HG02852 (cell line): ENCODE measurements at regions not wholly inside any gene's neighbourhood (a gene's known extent, or its start where the extent isn't known, plus 50 kb on each side); places are given as distances from the start of the nearest gene placed in this dataset.
"Not testable (repeated sequence)": the region's sequence is repeated elsewhere in the genome, so short reads cannot be mapped to it uniquely, and the experiment has no call there.

ENCODE experiments used
- ATAC-seq: cut with Tn5 transposase; IDR thresholded peaks from one replicate; pipeline ENCODE4 v1.9.1; 2021; ENCODE audit warnings: mild to moderate bottlenecking, moderate library complexity; ENCODE audit not compliant: unreplicated experiment

DNA sequence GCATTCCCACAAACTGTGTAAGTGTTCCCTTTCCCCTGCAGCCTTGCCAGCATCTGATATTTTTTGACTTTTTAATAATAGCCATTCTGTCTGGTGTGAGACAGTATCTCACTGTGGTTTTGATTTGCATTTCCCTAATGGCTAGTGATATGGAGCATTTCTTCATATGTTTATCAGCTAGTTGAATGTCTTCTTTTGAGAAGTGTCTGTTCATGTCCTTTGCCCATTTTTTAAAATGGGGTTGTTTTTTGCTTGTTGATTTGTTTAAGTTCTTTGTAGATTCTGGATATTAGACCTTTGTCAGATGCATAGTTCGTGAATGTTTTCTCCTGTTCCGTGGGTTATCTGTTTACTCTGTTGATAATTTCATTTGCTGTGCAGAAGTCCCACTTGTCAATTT is 492.8 kb downstream of the JRKL start:
- not testable (repeated sequence) for ATAC-seq

GRCh38 chr11:96885405-96885804 is 495.6 kb downstream of the JRKL start:
- ATAC-seq = no peak

DNA sequence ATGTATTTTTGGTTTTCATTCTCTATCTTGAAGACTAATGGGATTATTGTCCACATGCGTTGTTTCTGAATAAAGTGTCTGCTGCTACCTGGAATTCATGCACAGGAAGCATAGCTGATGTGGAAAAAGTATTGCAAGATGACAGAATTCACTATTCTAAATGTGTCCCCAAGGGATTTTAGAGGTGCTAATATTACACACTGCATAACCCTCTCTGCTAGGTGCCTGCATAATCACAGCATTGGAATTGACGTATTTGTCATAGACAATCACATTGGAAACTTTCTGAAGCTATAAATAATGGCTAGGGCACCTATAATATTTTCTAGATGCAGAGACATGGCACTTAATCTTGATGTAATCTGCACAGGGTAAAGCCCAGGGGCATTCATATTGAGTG is 496.1 kb downstream of the JRKL start:
- ATAC-seq = no peak

GRCh38 chr11:96893988-96894387 is 504.2 kb downstream of the JRKL start:
- ATAC-seq = no peak

GRCh38 chr11:96894587-96894986 is 504.8 kb downstream of the JRKL start:
- no peak for ATAC-seq

DNA sequence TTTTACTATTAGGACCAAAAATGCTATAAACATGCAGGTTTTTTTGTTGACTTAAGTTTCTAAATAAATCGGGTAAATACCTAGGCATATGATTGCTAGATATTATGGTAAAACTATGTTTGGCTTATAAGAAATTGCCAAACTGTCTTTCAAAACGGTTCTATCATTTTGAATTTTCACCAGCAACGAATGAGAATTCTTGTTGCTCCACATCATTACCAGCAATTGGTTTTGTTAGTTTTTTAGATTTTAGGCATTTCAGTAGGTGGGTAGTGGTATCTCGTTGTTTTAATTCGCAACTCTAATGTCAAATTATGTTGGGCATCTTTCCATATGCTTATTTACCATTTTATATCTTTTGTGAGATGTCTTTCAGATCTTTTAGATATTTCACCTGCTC is 510.2 kb downstream of the JRKL start:
- ATAC-seq = no peak

- ATAC-seq = no peak
Measured at GRCh38 chr11:96905143-96905542, 515.3 kb downstream of the JRKL start.

DNA sequence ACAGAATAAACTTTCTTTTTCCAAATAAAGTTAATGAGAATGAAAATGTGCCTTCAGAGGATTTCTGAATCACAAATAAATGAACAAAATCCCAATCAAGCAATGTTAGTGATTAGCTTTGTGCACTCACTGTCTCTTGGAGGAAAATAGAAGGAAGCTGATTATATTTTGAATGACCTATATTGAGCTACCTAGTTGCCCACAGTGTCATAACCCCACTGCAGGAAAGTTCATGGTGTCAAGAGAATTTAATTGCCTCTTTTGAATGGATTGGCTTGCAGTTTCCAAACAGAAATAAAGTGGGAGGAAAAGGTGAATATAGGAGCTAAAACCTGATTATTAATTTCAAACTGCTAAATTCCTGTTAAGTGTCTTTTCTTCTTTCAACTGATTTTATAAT is 515.9 kb downstream of the JRKL start:
- no peak for ATAC-seq

GRCh38 chr11:96906476-96906875 is 516.7 kb downstream of the JRKL start:
- no peak for ATAC-seq

DNA sequence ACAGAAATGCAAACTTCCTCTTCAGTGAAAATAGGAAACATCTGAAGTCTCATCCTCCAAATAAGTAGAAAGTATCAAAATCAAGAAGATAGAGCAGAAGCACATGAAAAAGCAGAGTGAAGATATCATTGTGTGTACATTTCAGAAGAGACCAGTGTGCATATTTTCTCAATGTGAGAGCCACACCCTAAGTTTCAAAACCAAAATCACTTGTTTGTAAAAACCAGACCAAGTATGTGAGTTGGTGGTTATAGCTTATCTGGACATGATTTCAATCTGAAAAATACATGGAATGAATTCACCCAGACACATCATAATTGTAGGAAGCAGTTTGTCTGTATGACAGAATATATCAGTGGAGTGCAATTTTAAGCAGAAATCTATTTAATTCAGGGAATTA is 536.0 kb downstream of the JRKL start:
- ATAC-seq = no peak

DNA sequence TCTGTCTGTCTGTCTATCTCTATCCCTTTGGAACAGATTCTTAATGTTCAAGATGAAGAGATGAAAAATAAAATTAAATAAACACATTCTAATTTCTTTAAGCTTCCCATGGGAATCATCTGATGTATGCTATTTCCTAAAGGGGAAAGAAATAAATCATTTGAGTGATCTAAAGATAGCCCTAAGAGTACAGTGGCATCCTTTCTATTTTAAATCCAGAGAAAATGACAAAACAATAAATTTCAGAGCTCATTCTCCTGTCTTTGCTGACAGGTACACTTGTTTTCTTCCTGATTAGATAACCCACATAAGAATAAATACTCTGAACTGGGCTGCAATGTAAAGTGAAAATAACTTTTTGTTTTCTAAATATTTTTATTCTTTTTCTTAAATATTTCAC is 550.4 kb downstream of the JRKL start:
- no peak for ATAC-seq

GRCh38 chr11:96942855-96943254 is 553.0 kb downstream of the JRKL start:
- ATAC-seq = no peak

DNA sequence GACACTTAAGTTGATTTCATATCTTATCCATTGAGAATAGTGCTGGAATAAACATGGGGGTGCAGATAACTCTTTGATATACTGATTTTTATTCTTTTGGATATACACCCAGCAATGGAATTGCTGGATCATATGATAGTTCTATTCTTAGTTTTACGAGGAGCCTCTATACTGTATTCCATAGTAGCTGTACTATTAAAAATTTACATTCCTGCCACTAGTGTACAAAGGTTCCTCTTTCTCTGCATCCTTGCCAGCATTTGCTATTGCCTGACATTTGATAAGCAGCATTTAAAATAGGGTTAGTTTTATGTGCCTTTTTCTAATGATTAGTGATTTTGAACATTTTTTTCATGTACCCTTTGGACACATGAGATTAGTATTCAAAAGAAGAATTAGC is 554.2 kb downstream of the JRKL start:
- ATAC-seq = no peak

DNA sequence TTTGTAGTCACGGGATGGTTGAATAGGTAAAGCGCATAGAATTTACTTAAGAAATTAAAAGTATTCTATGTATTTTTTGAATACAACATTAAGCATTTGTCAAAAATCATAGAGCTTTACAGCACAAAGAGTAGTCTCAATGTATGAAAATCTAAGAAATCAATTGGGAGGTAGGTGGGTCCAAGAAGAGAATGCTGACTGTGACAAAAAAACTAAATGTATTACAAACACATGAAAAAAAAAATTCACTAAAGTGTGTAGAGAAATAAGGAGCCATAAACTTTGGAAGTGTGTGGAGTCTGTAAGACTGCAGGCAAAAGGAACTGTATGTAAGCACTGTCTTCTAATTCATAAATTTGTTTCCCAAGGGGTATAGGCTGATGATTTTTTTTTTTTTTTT is 558.3 kb downstream of the JRKL start:
- ATAC-seq = no peak

DNA sequence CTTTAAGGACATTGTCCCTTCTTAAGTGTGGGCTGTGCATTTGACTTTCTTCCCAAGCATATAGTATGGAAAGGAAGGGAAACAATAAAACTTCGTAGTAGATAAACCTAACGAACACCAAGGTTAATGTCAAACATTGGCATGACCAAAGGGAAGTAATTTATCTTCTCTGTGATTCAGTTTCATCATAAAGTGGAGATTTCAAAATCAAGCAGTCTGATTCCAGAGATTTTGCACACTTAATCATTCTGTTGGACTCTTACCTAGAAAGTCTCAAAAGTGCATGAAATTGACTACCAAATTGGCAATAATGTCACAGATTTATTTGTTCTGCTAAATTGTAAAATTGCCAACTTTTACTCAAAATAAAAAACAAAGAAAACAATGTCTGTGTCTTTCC is 559.7 kb downstream of the JRKL start:
- ATAC-seq = no peak

DNA sequence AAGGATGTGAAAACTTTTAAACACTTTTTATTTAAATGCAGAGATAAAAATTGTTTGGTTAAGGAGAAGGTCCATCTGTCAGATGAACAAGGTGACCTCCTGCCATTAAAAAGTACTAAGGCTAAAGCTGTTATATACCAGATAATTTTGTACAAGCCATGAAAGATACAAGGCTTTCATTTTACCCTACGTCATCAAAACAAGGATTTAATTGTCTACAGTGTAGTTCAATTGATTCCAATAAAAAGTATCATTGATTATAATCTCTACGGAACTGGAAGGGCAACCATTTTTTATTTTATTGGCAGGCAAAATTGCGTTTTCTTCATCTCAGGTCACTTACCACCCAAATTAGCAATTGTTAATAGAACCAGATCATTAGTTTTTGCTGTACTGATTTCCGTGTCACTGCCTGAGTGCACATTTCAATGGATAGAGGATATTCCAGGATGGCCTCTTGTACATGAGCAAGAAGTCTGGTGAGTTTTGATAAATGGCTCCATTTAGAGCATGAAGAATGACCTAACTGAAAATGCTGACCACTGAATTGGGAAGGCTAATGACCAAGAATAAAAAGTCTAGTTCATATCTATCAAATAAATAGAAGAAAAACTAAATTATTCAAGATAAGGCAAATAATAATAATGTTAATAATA is 564.9 kb downstream of the JRKL start:
- ATAC-seq = no peak

- ATAC-seq = no peak
Measured at GRCh38 chr11:96960476-96960875, 570.7 kb downstream of the JRKL start.

GRCh38 chr11:96960926-96961325 is 571.1 kb downstream of the JRKL start:
- ATAC-seq = no peak

GRCh38 chr11:96961931-96962330 is 572.1 kb downstream of the JRKL start:
- ATAC-seq = no peak

GRCh38 chr11:96963375-96963774 is 573.6 kb downstream of the JRKL start:
- no peak for ATAC-seq

- ATAC-seq = no peak
Measured at GRCh38 chr11:96964661-96965060, 574.8 kb downstream of the JRKL start.

DNA sequence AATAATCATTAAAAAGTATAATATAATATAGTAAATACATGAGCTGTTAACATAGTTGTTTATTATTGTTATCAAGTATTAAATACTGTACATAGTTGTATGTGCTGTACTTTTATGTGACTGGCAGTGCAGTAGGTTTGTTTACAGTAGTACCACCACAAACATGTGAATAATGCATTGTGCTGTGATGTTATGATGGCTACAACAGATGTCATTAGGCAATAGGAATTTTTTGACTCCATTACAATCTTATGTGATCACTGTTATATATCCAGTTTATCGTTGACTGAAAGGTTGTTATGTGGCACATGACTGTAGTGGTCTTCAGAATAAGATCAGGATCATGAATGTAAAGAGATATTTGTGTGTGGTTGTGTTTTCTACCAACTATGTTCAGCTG is 577.8 kb downstream of the JRKL start:
- no peak for ATAC-seq

- no peak for ATAC-seq
Measured at GRCh38 chr11:96969251-96969650, 579.4 kb downstream of the JRKL start.
